ENCODE measurements at regions not wholly inside any gene's neighbourhood (a gene's known extent, or its start where the extent isn't known, plus 50 kb on each side); places are given as distances from the start of the nearest gene placed in this dataset.
"Not testable (repeated sequence)": the region's sequence is repeated elsewhere in the genome, so short reads cannot be mapped to it uniquely, and the experiment has no call there.

DNA sequence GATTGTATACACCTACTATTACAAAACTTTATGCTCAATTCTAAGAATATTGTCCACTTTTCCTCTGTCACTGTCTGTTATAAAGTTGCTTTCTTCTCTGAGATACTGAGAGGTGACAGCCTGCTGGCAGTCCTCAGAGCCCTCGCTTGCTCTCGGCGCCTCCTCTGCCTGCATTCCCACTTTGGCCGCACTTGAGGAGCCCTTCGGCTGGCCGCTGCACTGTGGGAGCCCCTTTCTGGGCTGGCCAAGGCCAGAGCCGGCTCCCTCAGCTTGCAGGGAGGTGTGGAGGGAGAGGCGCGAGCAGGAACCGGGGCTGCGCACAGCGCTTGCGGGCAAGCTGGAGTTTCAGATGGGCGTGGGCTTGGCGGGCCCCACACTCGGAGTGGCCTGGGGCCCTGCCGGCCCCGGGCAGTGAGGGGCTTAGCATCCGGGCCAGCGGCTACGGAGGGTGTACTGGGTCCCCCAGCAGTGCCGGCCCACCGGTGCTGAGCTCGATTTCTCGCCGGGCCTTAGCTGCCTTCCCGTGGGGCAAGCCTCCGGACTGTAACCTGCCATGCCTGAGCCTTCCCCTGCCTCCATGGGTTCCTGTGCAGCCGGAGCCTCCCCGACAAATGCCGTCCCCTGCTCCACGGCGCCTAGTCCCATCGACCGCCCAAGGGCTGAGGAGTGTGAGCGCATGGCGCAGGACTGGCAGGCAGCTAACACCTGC, 627.6 kb upstream of the PCDH7 start:
- H3K27ac Mint-ChIP-seq; H3K36me3 Mint-ChIP-seq (ENCODE audit: low read depth); H3K4me1 Mint-ChIP-seq (ENCODE audit: low read depth); H3K27me3 Mint-ChIP-seq (ENCODE audit: low read depth); H3K4me3 Mint-ChIP-seq: not testable (repeated sequence)
- H3K9me3 Mint-ChIP-seq: peaks cover 28% of the 10 kb centered on the region

DNA sequence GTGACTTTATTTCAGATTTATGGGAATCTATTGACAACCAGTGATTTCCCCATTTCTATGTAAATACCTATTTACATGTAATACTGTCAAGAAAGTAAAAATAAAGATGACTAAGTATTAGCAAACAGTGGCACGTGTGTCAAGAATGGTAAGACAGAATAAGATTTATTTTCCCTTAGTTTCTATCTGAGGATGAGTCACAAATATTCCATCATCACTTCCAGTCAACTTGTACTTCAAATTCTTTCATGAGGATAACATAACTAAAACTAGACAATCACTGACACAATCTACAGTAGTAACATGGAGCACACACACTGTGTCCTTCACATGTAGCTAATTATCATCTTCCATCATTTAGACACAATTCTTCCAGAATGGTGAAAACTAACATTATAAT, 625.3 kb upstream of the PCDH7 start:
- Mint-ChIP-seq H3K27ac (no peak overlapping the region), H3K9me3 (peaks cover 30% of the 10 kb centered on the region), H3K4me1 (ENCODE audit: low read depth) (no peaks in the 10 kb centered on the region), H3K4me3 (no peak overlapping the region), H3K36me3 (ENCODE audit: low read depth) (no peaks in the 10 kb centered on the region), H3K27me3 (ENCODE audit: low read depth) (no peaks in the 10 kb centered on the region)

DNA sequence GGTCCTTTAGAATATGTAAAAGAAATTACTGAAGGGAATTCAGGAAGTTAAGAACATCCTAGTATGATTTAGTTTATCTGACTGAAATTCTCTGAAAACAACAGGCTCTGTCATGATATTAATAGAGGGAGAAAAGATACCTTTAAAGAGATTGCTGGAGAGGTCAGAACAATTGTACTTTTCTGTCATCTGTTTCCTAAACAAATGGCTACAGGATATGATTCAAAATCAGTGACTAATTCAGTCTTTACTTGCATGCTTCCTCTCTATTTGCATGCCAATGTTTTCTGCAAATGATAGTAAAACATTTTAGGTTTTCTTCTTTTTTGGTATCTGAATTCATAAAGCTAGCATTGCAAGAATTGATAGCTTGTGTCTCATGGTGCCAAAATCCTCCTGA, 616.7 kb upstream of the PCDH7 start:
- Mint-ChIP-seq H3K4me1 (ENCODE audit: low read depth) (no peaks in the 10 kb centered on the region), H3K9me3 (peaks cover 16% of the 10 kb centered on the region), H3K27ac (no peak overlapping the region), H3K4me3 (no peak overlapping the region), H3K36me3 (ENCODE audit: low read depth) (no peaks in the 10 kb centered on the region), H3K27me3 (ENCODE audit: low read depth) (no peaks in the 10 kb centered on the region)

DNA sequence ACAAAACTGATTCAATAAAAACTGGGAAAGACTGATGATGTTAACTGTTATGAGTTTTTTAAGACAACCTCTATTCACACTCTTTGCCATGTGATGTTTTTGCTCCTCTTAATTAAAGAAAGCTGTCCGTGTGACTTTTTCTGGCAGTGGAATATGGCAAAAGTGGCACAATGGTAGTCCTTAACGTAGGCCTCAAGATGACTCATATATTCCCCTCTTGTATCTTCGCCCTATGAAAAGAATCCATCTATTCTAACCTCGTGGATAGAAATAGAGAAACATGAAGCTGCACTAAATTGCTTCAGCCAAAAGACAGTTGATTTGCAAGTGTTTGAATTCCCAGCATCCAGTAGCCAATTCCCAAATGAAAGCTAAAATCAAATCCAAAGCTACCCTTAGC, 603.8 kb upstream of the PCDH7 start:
- Mint-ChIP-seq H3K36me3 (ENCODE audit: low read depth) (no peaks in the 10 kb centered on the region), H3K4me1 (ENCODE audit: low read depth) (no peaks in the 10 kb centered on the region), H3K4me3 (no peak overlapping the region), H3K27ac (no peak overlapping the region), H3K27me3 (ENCODE audit: low read depth) (no peaks in the 10 kb centered on the region), H3K9me3 (peaks cover 19% of the 10 kb centered on the region)

DNA sequence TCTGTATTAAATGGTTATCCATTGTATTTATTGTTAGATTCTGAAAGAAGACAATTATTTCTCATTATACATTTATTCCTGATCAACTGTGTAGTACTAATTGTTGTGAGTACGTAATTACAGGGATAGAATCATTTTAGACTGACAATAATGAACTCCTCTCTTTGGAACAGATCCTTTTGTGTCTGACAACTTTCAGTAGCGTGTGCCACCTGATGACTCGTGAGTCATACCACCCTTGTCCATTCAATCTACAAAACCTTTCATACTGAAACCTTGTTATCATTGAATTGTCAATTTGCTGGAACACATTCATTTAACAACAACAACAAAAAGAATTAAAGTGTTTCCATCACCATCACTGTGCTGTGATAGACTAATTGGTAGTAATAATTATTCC, 602.7 kb upstream of the PCDH7 start:
- H3K4me1 Mint-ChIP-seq (ENCODE audit: low read depth): no peaks in the 10 kb centered on the region
- H3K27me3 Mint-ChIP-seq (ENCODE audit: low read depth): no peaks in the 10 kb centered on the region
- no peak overlapping the region for H3K27ac Mint-ChIP-seq
- peaks cover 15% of the 10 kb centered on the region for H3K9me3 Mint-ChIP-seq
- no peak overlapping the region for H3K4me3 Mint-ChIP-seq
- H3K36me3 Mint-ChIP-seq (ENCODE audit: low read depth): no peaks in the 10 kb centered on the region

DNA sequence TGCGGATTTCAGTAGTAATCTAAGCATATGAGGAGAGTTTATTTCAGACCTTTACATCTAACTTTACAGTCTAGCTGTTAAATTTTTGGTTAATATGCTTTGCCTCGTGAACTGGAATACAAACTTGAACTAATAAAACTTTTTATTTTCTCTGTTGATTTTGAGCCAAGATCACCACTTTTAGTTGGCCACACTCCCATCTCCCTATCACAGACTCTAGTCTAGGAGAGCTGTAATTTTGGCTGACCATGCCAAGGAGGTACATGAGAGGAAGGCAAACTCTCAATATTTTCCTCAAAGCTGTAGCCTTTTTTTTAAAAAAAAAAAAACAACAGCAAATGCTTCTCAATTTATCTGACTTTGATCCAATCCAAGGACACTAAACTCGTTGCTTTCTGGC, 597.5 kb upstream of the PCDH7 start:
- Mint-ChIP-seq H3K9me3 (peaks cover 4% of the 10 kb centered on the region), H3K36me3 (ENCODE audit: low read depth) (no peaks in the 10 kb centered on the region), H3K27ac (no peak overlapping the region), H3K4me3 (no peak overlapping the region), H3K27me3 (ENCODE audit: low read depth) (no peaks in the 10 kb centered on the region), H3K4me1 (ENCODE audit: low read depth) (no peaks in the 10 kb centered on the region)

DNA sequence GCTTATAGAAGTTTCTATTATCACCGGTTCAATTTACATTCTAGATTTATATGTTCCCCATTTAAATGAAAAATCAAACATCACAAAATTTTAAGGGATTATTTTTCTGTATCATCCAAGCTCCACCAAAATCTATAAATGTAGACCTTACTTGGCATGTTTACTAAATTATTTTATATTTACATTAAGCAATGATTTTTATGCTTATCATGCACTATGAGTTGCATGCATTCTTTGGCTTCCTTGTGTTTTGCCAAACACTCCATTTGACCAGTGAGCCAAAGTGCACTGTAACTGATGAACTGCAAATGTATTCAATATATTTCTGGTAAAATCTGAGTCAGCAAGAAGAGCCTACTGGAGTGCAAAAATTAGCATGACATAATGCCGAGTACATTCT, 595.5 kb upstream of the PCDH7 start:
- not testable (repeated sequence) for H3K4me3 Mint-ChIP-seq; H3K9me3 Mint-ChIP-seq; H3K27me3 Mint-ChIP-seq (ENCODE audit: low read depth); H3K27ac Mint-ChIP-seq; H3K36me3 Mint-ChIP-seq (ENCODE audit: low read depth); H3K4me1 Mint-ChIP-seq (ENCODE audit: low read depth)

DNA sequence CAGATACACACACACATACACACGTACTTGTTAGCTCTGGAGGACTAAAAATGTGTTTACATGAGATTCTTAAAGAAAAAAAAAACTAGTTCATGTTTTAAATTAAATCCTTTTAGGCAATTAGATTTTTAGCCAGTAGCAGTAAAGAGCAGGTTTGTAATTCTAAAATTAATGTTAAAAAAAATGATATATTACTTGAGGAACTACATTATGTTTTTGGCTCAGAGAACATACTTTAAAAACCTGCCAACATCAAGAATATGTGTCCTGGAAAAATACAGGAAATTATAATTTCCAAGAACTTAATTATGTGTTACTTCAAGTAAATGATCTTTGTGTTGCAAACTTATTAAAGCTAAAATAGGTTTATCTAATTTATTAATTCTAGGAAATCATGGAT, 594.3 kb upstream of the PCDH7 start:
- H3K27ac Mint-ChIP-seq: no peak overlapping the region
- no peak overlapping the region for H3K4me3 Mint-ChIP-seq
- H3K27me3 Mint-ChIP-seq (ENCODE audit: low read depth): no peaks in the 10 kb centered on the region
- no peaks in the 10 kb centered on the region for H3K4me1 Mint-ChIP-seq (ENCODE audit: low read depth)
- H3K36me3 Mint-ChIP-seq (ENCODE audit: low read depth): no peaks in the 10 kb centered on the region
- no peaks in the 10 kb centered on the region for H3K9me3 Mint-ChIP-seq

DNA sequence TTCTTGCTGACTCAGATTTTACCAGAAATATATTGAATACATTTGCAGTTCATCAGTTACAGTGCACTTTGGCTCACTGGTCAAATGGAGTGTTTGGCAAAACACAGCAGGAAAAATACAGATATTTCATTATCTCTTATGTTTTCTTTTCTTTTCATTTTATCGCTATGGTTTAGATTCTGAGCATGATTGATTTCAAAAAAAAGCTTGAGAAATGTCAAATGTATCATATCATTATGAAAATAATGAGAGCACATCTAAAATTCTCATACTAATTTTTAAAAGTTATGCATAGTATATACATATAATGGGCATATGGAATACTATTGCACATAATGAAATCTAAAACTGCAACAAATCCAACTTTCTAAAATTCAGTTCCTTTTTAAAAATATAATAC, 593.8 kb upstream of the PCDH7 start:
- Mint-ChIP-seq H3K36me3 (ENCODE audit: low read depth) (no peaks in the 10 kb centered on the region), H3K27me3 (ENCODE audit: low read depth) (no peaks in the 10 kb centered on the region), H3K4me1 (ENCODE audit: low read depth) (no peaks in the 10 kb centered on the region), H3K9me3 (no peaks in the 10 kb centered on the region), H3K27ac (no peak overlapping the region), H3K4me3 (no peak overlapping the region)

DNA sequence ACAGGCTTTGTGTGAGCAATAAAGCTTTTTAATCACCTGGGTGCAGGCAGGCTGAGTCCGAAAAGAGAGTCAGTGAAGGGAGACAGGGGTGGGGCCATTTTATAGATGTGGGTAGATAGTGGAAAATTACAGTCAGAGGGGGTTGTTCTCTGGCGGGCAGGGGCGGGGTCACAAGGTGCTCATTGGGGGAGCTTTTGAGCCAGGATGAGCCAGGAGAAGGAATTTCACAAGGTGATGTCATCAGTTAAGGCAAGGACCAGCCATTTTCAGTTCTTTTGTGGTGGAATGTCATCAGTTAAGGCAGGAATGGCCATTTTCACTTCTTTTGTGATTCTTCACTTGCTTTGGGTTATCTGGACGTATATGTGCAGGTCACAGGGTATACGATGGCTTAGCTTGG, 571.3 kb upstream of the PCDH7 start:
- H3K27ac Mint-ChIP-seq; H3K36me3 Mint-ChIP-seq (ENCODE audit: low read depth); H3K4me1 Mint-ChIP-seq (ENCODE audit: low read depth); H3K27me3 Mint-ChIP-seq (ENCODE audit: low read depth); H3K4me3 Mint-ChIP-seq: not testable (repeated sequence)
- H3K9me3 Mint-ChIP-seq: peaks cover 28% of the 10 kb centered on the region

DNA sequence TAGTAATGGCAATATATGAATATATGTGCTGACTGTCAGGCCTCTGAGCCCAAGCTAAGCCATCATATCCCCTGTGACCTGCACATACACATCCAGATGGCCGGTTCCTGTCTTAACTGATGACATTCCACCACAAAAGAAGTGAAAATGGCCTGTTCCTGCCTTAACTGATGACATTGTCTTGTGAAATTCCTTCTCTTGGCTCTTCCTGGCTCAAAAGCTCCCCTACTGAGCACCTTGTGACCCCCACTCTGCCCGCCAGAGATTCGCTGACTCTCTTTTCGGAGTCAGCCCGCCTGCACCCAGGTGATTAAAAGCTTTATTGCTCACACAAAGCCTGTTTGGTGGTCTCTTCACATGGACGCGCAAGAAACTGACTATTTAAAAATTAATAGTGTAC, 570.6 kb upstream of the PCDH7 start:
- not testable (repeated sequence) for H3K36me3 Mint-ChIP-seq (ENCODE audit: low read depth); H3K4me3 Mint-ChIP-seq; H3K27ac Mint-ChIP-seq; H3K27me3 Mint-ChIP-seq (ENCODE audit: low read depth); H3K4me1 Mint-ChIP-seq (ENCODE audit: low read depth)
- peaks cover 26% of the 10 kb centered on the region for H3K9me3 Mint-ChIP-seq

DNA sequence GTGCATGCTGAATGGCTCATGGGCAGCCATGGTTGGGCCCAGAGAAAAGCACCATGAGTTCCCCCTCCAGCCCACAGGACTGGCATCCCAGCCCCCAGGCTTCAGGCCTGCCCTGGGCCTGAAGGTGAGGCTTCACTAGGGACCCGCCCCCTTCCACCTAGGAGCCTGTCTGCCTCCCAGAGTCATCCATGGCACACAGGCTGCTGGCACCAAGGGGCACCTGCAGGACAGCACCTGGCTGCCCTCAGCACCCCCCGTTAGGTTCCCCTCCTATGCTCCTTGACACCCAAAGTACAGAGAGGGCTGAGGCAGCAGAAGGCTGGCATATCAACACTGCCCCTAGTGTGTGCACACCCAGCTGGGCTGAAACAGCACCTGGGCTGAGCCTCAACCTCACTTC, 566.7 kb upstream of the PCDH7 start:
- H3K9me3 Mint-ChIP-seq: peaks cover 27% of the 10 kb centered on the region
- no peaks in the 10 kb centered on the region for H3K27me3 Mint-ChIP-seq (ENCODE audit: low read depth)

DNA sequence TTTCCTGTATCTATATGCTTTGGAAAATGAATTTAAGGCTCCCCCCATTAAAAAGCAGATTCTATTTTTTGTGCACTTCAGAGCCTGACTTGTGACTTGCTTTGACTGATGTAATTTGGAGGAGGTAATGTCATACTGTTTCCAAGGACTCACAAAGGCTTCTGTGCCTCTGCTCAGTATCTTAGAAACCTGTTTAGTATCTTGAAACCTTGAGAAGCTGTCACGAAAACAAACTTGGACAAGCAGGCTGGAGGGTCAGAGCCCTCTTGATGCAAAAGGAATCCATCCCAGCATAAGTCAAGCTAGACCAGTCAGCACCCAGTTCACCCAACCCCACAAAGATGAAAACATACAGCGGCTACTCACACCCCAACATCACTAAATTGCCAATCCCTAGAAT, 560.0 kb upstream of the PCDH7 start:
- Mint-ChIP-seq H3K27ac (no peak overlapping the region), H3K4me3 (no peak overlapping the region), H3K36me3 (ENCODE audit: low read depth) (no peaks in the 10 kb centered on the region), H3K4me1 (ENCODE audit: low read depth) (no peaks in the 10 kb centered on the region), H3K9me3 (peaks cover 19% of the 10 kb centered on the region), H3K27me3 (ENCODE audit: low read depth) (no peaks in the 10 kb centered on the region)

More for the DNA sequence above, 566.7 kb upstream of the PCDH7 start:
- no peak overlapping the region for H3K27ac Mint-ChIP-seq
- H3K4me3 Mint-ChIP-seq: no peak overlapping the region
- H3K4me1 Mint-ChIP-seq (ENCODE audit: low read depth): no peaks in the 10 kb centered on the region
- no peaks in the 10 kb centered on the region for H3K36me3 Mint-ChIP-seq (ENCODE audit: low read depth)

DNA sequence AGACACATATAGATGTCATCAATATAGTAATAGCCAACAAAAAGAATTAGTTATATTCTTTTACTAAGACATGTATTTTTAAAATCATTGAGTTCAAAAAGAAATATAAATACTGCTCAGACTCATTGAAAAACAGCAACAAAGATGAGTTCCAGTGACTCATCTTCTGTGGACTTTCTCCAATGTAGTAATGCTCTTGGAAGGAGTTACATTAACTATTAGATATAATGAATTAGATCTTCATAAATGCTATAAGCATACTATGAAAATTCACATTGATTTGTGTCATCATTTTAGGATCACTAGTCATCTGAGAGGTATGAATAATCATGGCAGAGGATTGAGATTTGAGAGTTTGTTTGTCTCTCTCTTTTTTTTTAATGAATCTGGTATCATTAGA, 547.8 kb upstream of the PCDH7 start:
- Mint-ChIP-seq H3K4me1 (ENCODE audit: low read depth) (no peaks in the 10 kb centered on the region), H3K9me3 (peaks cover 10% of the 10 kb centered on the region), H3K27ac (no peak overlapping the region), H3K4me3 (no peak overlapping the region), H3K36me3 (ENCODE audit: low read depth) (no peaks in the 10 kb centered on the region), H3K27me3 (ENCODE audit: low read depth) (no peaks in the 10 kb centered on the region)

DNA sequence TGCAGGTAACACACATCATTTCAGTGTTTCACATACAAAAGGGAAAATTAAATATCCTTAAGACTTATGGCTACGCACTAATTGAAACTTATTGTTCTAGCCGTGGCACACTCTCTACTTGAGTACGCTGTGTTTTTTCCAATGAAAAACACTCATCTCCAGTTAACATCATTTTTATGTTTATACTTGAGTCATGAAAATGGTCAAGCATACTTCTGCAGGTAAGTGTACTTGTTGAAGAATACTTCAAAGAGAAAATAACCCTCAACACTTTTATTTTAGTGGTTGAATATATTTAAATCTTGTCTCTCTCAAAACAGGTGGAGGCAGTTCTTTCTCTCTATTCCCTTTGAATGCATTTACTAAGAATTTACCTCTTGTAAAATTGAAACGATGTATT, 538.7 kb upstream of the PCDH7 start:
- no peaks in the 10 kb centered on the region for H3K36me3 Mint-ChIP-seq (ENCODE audit: low read depth)
- H3K9me3 Mint-ChIP-seq: peaks cover 23% of the 10 kb centered on the region
- H3K27me3 Mint-ChIP-seq (ENCODE audit: low read depth): no peaks in the 10 kb centered on the region
- H3K4me1 Mint-ChIP-seq (ENCODE audit: low read depth): no peaks in the 10 kb centered on the region
- no peak overlapping the region for H3K4me3 Mint-ChIP-seq
- no peak overlapping the region for H3K27ac Mint-ChIP-seq

DNA sequence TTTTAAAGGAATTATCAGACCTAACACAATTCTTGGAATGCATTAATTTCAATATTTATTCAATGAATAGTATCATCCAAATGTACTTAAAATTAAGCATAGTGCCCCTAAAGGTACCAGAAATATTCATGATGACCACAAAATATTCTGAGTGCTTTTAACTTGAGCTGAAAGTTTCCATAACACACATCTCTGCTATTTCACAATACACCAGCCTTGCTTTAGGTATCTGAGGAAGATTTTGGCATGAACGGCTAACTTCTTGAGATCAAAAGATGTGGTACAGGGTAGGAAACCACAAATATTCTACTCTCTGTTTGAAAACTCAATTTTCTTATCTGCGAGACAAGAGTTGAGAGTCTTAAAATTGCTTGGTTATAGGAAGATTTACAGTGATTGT, 538.3 kb upstream of the PCDH7 start:
- H3K27me3 Mint-ChIP-seq (ENCODE audit: low read depth): no peaks in the 10 kb centered on the region
- peaks cover 23% of the 10 kb centered on the region for H3K9me3 Mint-ChIP-seq
- H3K4me1 Mint-ChIP-seq (ENCODE audit: low read depth): no peaks in the 10 kb centered on the region
- no peaks in the 10 kb centered on the region for H3K36me3 Mint-ChIP-seq (ENCODE audit: low read depth)
- no peak overlapping the region for H3K4me3 Mint-ChIP-seq
- no peak overlapping the region for H3K27ac Mint-ChIP-seq
